HepG2 (cell line): ENCODE measurements at regions not wholly inside any gene's neighbourhood (a gene's known extent, or its start where the extent isn't known, plus 50 kb on each side); places are given as distances from the start of the nearest gene placed in this dataset.

ENCODE experiments used
- ATAC-seq: fragments of 200-7000 bp; cut with Tn5 transposase; 3 replicates; pipeline ENCODE4 v1.9.1; 2020; ENCODE audit warnings: mild to moderate bottlenecking, moderate library complexity
- BruUV-seq: library from RNA; stranded (reverse); fragments of 400-500 nt; replicated peaks from 2 replicates; lab custom pipeline; 2021; lab: Mats Ljungman, UMichigan
- CTCF ChIA-PET: fragments of 300-600 bp; formaldehyde crosslinking; extraction: SDS; loops from one replicate; lab custom pipeline; 2021; ENCODE audit warnings: low total read pairs, inconsistent platforms, low intra/inter-chr PET ratio; lab: Yijun Ruan, JAX
- POLR2A ChIA-PET: fragments of 350-600 bp; sonication (Branson Sonifier 250); formaldehyde crosslinking; loops from one replicate; lab custom pipeline; 2020; ENCODE audit warnings: antibody characterized with exemption, inconsistent platforms; lab: Yijun Ruan, JAX
- DNase-seq: peaks from one replicate; pipeline ENCODE4 v3.0.0-alpha.2; 2015; ENCODE audit warnings: low spot score
- FAIRE-seq: peaks from 3 replicates; lab custom pipeline; 2011; peaks lifted over from hg19 to GRCh38; lab: Jason Lieb, UNC
- H2AFZ ChIP-seq: one replicate; pipeline ENCODE4 v1.6.1; 2011; ENCODE audit warnings: low read length, inconsistent platforms
- H3K27ac ChIP-seq: fragments of 300-600 bp; 3 replicates; pipeline ENCODE4 v1.8.0; 2011; ENCODE audit warnings: mixed run types, mild to moderate bottlenecking, mixed read lengths, low read length, inconsistent platforms; ENCODE audit not compliant: insufficient read depth; ENCODE audit errors: extremely low read length
- H3K27me3 ChIP-seq, 2 experiments: fragments of 200-600 bp in 1 of 2; 2 replicates in 1 of 2; 3 replicates in 1 of 2; pipeline versions ENCODE4 v1.6.0 to v1.8.0; 2011; ENCODE audit warnings: low read length in 2 of 2, mild to moderate bottlenecking in 2 of 2, moderate library complexity in 2 of 2, inconsistent platforms in 1 of 2; ENCODE audit not compliant: insufficient read depth in 2 of 2, control insufficient read depth in 1 of 2
- H3K36me3 ChIP-seq, 2 experiments: fragments of 200-600 bp in 1 of 2; replicated peaks in 1 of 2; 2 replicates in 1 of 2; 3 replicates in 1 of 2; pipeline versions ENCODE4 v1.5.1 to v1.8.0; 2011; ENCODE audit warnings: low read length in 2 of 2, inconsistent platforms in 1 of 2; ENCODE audit not compliant: insufficient read depth in 2 of 2, control insufficient read depth in 1 of 2
- H3K4me1 ChIP-seq: 2 replicates; pipeline ENCODE4 v1.5.1; 2012; ENCODE audit warnings: low read length, inconsistent platforms; ENCODE audit not compliant: insufficient read depth
- H3K4me2 ChIP-seq: 2 replicates; pipeline ENCODE4 v1.6.0; 2011; ENCODE audit warnings: low read depth, low read length, inconsistent platforms
- H3K4me3 ChIP-seq, 3 experiments: fragments of 200-600 bp in 1 of 3; sonication (generic), shearing (Covaris generic) in 1 of 3; replicated peaks in 1 of 3; 2 replicates each; pipeline ENCODE4 v1.5.1; 2011 to 2016; ENCODE audit warnings: low read length in 3 of 3, inconsistent platforms in 2 of 3, low read depth in 2 of 3, mild to moderate bottlenecking in 2 of 3, control low read depth in 1 of 3, mixed read lengths in 1 of 3; ENCODE audit not compliant: insufficient read depth in 1 of 3
- H3K79me2 ChIP-seq: one replicate; pipeline ENCODE4 v1.6.1; 2011; ENCODE audit warnings: low read length, inconsistent platforms; ENCODE audit not compliant: insufficient read depth
- H3K9ac ChIP-seq: 2 replicates; pipeline ENCODE4 v1.6.0; 2011; ENCODE audit warnings: mild to moderate bottlenecking, low read depth, low read length, inconsistent platforms; ENCODE audit not compliant: insufficient read depth
- H3K9me3 ChIP-seq: 2 replicates; pipeline ENCODE4 v1.5.1; 2012; ENCODE audit warnings: mild to moderate bottlenecking, low read length
- H4K20me1 ChIP-seq: 2 replicates; pipeline ENCODE4 v1.6.0; 2011; ENCODE audit warnings: inconsistent platforms, mild to moderate bottlenecking, low read length, moderate library complexity; ENCODE audit not compliant: insufficient read depth
- AGO1 ChIP-seq: fragments of 200-400 bp; formaldehyde crosslinking; IDR thresholded peaks from 2 replicates; pipeline ENCODE4 v1.6.1; 2017; ENCODE audit warnings: mild to moderate bottlenecking, low read depth, low read length, moderate library complexity; ENCODE audit not compliant: poor library complexity, severe bottlenecking
- CCDC6 ChIP-seq: sonication (generic); formaldehyde crosslinking; IDR thresholded peaks from 2 replicates; pipeline ENCODE4 v1.8.1; 2022; ENCODE audit warnings: mild to moderate bottlenecking, missing genetic modification reagents, moderate library complexity
- GATAD1 ChIP-seq: IDR thresholded peaks from 2 replicates; pipeline ENCODE4 v1.6.1; 2016; ENCODE audit warnings: missing genetic modification reagents, missing compliant biosample characterization
- HOXA7 ChIP-seq: sonication (generic); formaldehyde crosslinking; IDR thresholded peaks from 2 replicates; pipeline ENCODE4 v1.8.1; 2022; ENCODE audit warnings: mild to moderate bottlenecking, missing genetic modification reagents, moderate library complexity
- JUN ChIP-seq: sonication (generic); formaldehyde crosslinking; IDR thresholded peaks from 2 replicates; pipeline ENCODE4 v1.4.0; 2020; ENCODE audit warnings: mild to moderate bottlenecking, missing genetic modification reagents
- KDM2A ChIP-seq: sonication (generic); formaldehyde crosslinking; IDR thresholded peaks from 2 replicates; pipeline ENCODE4 v1.4.0; 2020; ENCODE audit warnings: low read depth, missing genetic modification reagents, borderline replicate concordance
- LCORL ChIP-seq, 2 experiments: fragments of 450-650 bp in 1 of 2; sonication (generic) in 1 of 2; formaldehyde crosslinking in 1 of 2; IDR thresholded peaks; 2 replicates each; pipeline versions ENCODE4 v1.5.0 to v1.6.1; 2017 to 2020; ENCODE audit warnings: antibody characterized with exemption in 1 of 2, missing genetic modification reagents in 1 of 2
- MAFG ChIP-seq: sonication (generic); formaldehyde crosslinking; IDR thresholded peaks from 2 replicates; pipeline ENCODE4 v1.5.1; 2020; ENCODE audit warnings: mild to moderate bottlenecking, missing genetic modification reagents
- NCOA2 ChIP-seq: sonication (generic); formaldehyde crosslinking; IDR thresholded peaks from 2 replicates; pipeline ENCODE4 v1.8.0; 2022; ENCODE audit warnings: inconsistent platforms
- RARG ChIP-seq: sonication (generic); formaldehyde crosslinking; IDR thresholded peaks from 2 replicates; pipeline ENCODE4 v1.4.0; 2020; ENCODE audit warnings: low read depth, mild to moderate bottlenecking, missing genetic modification reagents
- SPEN ChIP-seq: sonication (generic); formaldehyde crosslinking; IDR thresholded peaks from 2 replicates; pipeline ENCODE4 v1.5.1; 2020; ENCODE audit warnings: low read depth, mild to moderate bottlenecking, missing genetic modification reagents
- ZNF333 ChIP-seq: sonication (generic); formaldehyde crosslinking; IDR thresholded peaks from 2 replicates; pipeline ENCODE4 v1.4.0; 2020; ENCODE audit warnings: mild to moderate bottlenecking, missing genetic modification reagents, borderline replicate concordance
- ZNF33A ChIP-seq: sonication (generic); formaldehyde crosslinking; IDR thresholded peaks from 2 replicates; pipeline ENCODE4 v1.5.1; 2020; ENCODE audit warnings: missing genetic modification reagents, mild to moderate bottlenecking, moderate library complexity, borderline replicate concordance
- ZNF549 ChIP-seq: sonication (generic); formaldehyde crosslinking; IDR thresholded peaks from 2 replicates; pipeline ENCODE4 v1.5.0; 2020; ENCODE audit warnings: missing genetic modification reagents
- ZNF550 ChIP-seq: sonication (generic); formaldehyde crosslinking; IDR thresholded peaks from 2 replicates; pipeline ENCODE4 v1.4.0; 2020; ENCODE audit warnings: mild to moderate bottlenecking, missing genetic modification reagents, borderline replicate concordance
- ZSCAN22 ChIP-seq: sonication (generic); formaldehyde crosslinking; IDR thresholded peaks from 2 replicates; pipeline ENCODE4 v1.4.0; 2020; ENCODE audit warnings: mild to moderate bottlenecking, missing genetic modification reagents
- WGBS: methylation state at CpG from one replicate; pipeline ENCODE4 v1.1.6; 2017; ENCODE audit warnings: low lambda C conversion rate; 5-methylcytosine and 5-hydroxymethylcytosine counted together
- in situ Hi-C: cut with HindIII; loops from 2 replicates; pipeline ENCODE4 v1.10.0; 2017; ENCODE audit warnings: low pct_unique_long_range_greater_than_20kb; ENCODE audit not compliant: extremely low pct_ligation_motif_present
- intact Hi-C: fragments of 100-400 bp; cut with micrococcal nuclease; formaldehyde crosslinking; loops from one replicate; pipeline ENCODE4 v1.10.0; 2022; ENCODE audit not compliant: unreplicated experiment
- TF ChIP-seq, protein P1 (sequence below): sonication (generic); formaldehyde crosslinking; conservative IDR thresholded peaks from 2 replicates; pipeline ENCODE4 v1.4.0; 2020; ENCODE audit warnings: missing genetic modification reagents
- TF ChIP-seq, protein P2 (sequence below): sonication (generic); formaldehyde crosslinking; IDR thresholded peaks from 2 replicates; pipeline ENCODE4 v1.8.0; 2022; ENCODE audit warnings: mild to moderate bottlenecking, missing genetic modification reagents, moderate library complexity
- TF ChIP-seq, protein P3 (sequence below): IDR thresholded peaks from 2 replicates; pipeline ENCODE4 v1.6.1; 2016

DNA sequence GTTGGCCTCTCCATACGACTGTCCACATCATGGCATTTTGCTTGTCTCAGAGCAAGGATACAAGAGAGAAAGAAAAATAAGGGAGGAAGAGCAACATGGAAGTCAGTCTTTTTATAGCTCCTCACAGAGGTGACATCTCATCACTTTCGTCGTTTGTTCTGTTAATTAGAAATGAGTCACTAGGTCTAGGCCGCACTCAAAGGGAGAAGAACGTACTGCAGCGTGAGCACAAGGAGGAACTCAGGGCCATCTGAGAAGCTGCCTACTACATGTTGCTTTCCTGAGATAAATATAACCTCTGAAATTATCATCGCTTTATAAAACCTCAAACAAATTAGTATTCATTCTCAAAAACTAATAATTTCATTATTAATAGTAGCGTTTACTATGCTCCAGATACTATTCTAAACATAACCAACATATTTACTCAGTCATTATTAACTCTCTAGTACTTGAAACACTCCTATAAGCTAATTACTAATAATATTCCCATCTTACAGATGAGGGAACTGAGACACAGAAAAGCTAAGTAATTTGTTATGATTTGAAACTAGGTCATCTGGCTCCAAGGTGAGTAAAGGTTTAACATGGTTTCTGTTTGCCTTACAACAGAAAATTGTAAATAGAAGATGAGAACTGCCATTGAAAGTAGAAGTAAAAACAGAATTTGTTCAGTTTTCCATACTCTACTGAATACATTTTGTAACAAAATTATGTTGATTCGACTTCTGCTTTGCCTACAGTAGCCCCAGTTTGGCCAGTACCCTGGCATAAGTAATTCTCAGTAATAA lies 213.2 kb upstream of the UGT8 start:
- Histone ChIP-seq H3K4me3 (no peak overlapping the region), H3K36me3 (no peaks in the 10 kb centered on the region), H3K9ac (no peak overlapping the region), H3K9me3 (no peaks in the 10 kb centered on the region), H3K27ac (no peak overlapping the region), H3K79me2 (no peaks in the 10 kb centered on the region), H2AFZ (no peak overlapping the region), H3K27me3 (no peaks in the 10 kb centered on the region), H3K4me1 (no peaks in the 10 kb centered on the region), H3K4me2 (no peak overlapping the region), H4K20me1 (no peaks in the 10 kb centered on the region)
- TF ChIP-seq ZNF549, result no peak
- no peak for TF ChIP-seq SPEN (CRISPR knock-in tag)
- no peak for TF ChIP-seq ZNF333 (CRISPR knock-in tag)
- TF ChIP-seq ZNF550 (CRISPR knock-in tag), result no peak
- TF ChIP-seq JUN (CRISPR knock-in tag), result no peak
- no peak for TF ChIP-seq NCOA2 (CRISPR knock-in tag)
- no peak for TF ChIP-seq HOXA7 (CRISPR knock-in tag)
- no peak for TF ChIP-seq KDM2A
- no peak for TF ChIP-seq ZNF33A (CRISPR knock-in tag)
- no peak for TF ChIP-seq MAFG
- no peak for TF ChIP-seq ZSCAN22 (CRISPR knock-in tag)
- TF ChIP-seq GATAD1 (CRISPR knock-in tag), result no peak
- TF ChIP-seq RARG (CRISPR knock-in tag), result no peak
- no peak for TF ChIP-seq LCORL (IDR thresholded peaks at IDR 0.05)
- TF ChIP-seq LCORL (CRISPR knock-in tag; IDR thresholded peaks at IDR 0.05), result no peak
- no peak for TF ChIP-seq CCDC6
- TF ChIP-seq, protein P1, sequence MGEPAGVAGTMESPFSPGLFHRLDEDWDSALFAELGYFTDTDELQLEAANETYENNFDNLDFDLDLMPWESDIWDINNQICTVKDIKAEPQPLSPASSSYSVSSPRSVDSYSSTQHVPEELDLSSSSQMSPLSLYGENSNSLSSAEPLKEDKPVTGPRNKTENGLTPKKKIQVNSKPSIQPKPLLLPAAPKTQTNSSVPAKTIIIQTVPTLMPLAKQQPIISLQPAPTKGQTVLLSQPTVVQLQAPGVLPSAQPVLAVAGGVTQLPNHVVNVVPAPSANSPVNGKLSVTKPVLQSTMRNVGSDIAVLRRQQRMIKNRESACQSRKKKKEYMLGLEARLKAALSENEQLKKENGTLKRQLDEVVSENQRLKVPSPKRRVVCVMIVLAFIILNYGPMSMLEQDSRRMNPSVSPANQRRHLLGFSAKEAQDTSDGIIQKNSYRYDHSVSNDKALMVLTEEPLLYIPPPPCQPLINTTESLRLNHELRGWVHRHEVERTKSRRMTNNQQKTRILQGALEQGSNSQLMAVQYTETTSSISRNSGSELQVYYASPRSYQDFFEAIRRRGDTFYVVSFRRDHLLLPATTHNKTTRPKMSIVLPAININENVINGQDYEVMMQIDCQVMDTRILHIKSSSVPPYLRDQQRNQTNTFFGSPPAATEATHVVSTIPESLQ, result no peak
- TF ChIP-seq, protein P2, sequence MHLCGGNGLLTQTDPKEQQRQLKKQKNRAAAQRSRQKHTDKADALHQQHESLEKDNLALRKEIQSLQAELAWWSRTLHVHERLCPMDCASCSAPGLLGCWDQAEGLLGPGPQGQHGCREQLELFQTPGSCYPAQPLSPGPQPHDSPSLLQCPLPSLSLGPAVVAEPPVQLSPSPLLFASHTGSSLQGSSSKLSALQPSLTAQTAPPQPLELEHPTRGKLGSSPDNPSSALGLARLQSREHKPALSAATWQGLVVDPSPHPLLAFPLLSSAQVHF (CRISPR knock-in tag), result no peak
- no peak for TF ChIP-seq AGO1
- TF ChIP-seq, protein P3, sequence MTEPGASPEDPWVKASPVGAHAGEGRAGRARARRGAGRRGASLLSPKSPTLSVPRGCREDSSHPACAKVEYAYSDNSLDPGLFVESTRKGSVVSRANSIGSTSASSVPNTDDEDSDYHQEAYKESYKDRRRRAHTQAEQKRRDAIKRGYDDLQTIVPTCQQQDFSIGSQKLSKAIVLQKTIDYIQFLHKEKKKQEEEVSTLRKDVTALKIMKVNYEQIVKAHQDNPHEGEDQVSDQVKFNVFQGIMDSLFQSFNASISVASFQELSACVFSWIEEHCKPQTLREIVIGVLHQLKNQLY (CRISPR knock-in tag), result no peak
- BruUV-seq, result no TSS peak
- no peak for ATAC-seq
- no peak for DNase-seq
- ChIA-PET CTCF (interaction anchor here (1.7 kb wide), 2 partner anchors 433 to 484 kb away, joined by 5 to 7 read pairs; no protein-coding TSS in a partner anchor), POLR2A (no interaction called here)
- in situ Hi-C loops (loop anchor here (5.0 to 10.0 kb wide), 2 partner anchors 307 to 419 kb away; no protein-coding TSS in a partner anchor), intact Hi-C loops (loop anchor here (1.0 to 10.0 kb wide), 3 partner anchors 252 to 991 kb away; no protein-coding TSS in a partner anchor)
- WGBS, result 37% methylated on average over 9 of the region's 9 CpGs
- no peak for FAIRE-seq
